Panc1 (cell line): ENCODE measurements at regions not wholly inside any gene's neighbourhood (a gene's known extent, or its start where the extent isn't known, plus 50 kb on each side); places are given as distances from the start of the nearest gene placed in this dataset.

Source experiments
- ATAC-seq: fragments of 200-7000 bp; cut with Tn5 transposase; 2 replicates; pipeline ENCODE4 v1.9.1; 2020; ENCODE audit warnings: mild to moderate bottlenecking, moderate library complexity
- BruUV-seq: library from RNA; stranded (reverse); fragments of 400-500 nt; replicated peaks from 2 replicates; lab custom pipeline; 2021; lab: Mats Ljungman, UMichigan
- CTCF ChIA-PET: fragments of 300-600 bp; sonication (Branson Sonifier 250); formaldehyde crosslinking; loops from one replicate; lab custom pipeline; 2022; ENCODE audit warnings: antibody characterized with exemption; lab: Charles Lee
- POLR2A ChIA-PET: fragments of 300-600 bp; sonication (Branson Sonifier 250); formaldehyde crosslinking; loops from one replicate; lab custom pipeline; 2022; ENCODE audit warnings: antibody characterized with exemption; lab: Charles Lee
- DNase-seq: peaks from one replicate; pipeline ENCODE4 v3.0.0-alpha.2; 2010; ENCODE audit warnings: low read depth, low spot score
- H3K27ac ChIP-seq: 2 replicates; pipeline ENCODE4 v1.5.1; 2011; ENCODE audit warnings: mild to moderate bottlenecking, low read length, inconsistent platforms
- H3K27me3 ChIP-seq: fragments of 200-500 bp; sonication (Bioruptor generic); 2 replicates; pipeline ENCODE4 v1.6.0; 2014; ENCODE audit warnings: low read length, inconsistent platforms; ENCODE audit not compliant: control insufficient read depth, insufficient read depth
- H3K36me3 ChIP-seq: fragments of 200-500 bp; sonication (Bioruptor generic); 2 replicates; pipeline ENCODE4 v1.5.1; 2014; ENCODE audit warnings: inconsistent platforms, mild to moderate bottlenecking, low read length, moderate library complexity; ENCODE audit not compliant: control insufficient read depth, insufficient read depth
- H3K4me1 ChIP-seq: 2 replicates; pipeline ENCODE4 v1.5.1; 2011; ENCODE audit warnings: inconsistent platforms, mild to moderate bottlenecking, low read length, moderate library complexity; ENCODE audit not compliant: control insufficient read depth, insufficient read depth
- H3K4me3 ChIP-seq, 2 experiments: 2 replicates each; pipeline ENCODE4 v1.5.1; 2011 to 2012; ENCODE audit warnings: low read depth in 2 of 2, low read length in 2 of 2, mild to moderate bottlenecking in 2 of 2, inconsistent platforms in 1 of 2, moderate library complexity in 1 of 2
- H3K9me3 ChIP-seq: fragments of 200-500 bp; sonication (Bioruptor generic); 2 replicates; pipeline ENCODE4 v1.5.1; 2014; ENCODE audit warnings: low read depth, mild to moderate bottlenecking, inconsistent platforms, low read length, moderate library complexity; ENCODE audit not compliant: control insufficient read depth, insufficient read depth
- CTCF ChIP-seq: fragments of 450-650 bp; IDR thresholded peaks from 2 replicates; pipeline ENCODE4 v1.5.1; 2017; ENCODE audit warnings: mild to moderate bottlenecking
- POLR2AphosphoS5 ChIP-seq: IDR thresholded peaks from 2 replicates; pipeline ENCODE4 v1.6.1; 2012; ENCODE audit warnings: mild to moderate bottlenecking, low read depth, low read length, moderate library complexity
- REST ChIP-seq, 2 experiments: IDR thresholded peaks; 2 replicates each; pipeline ENCODE4 v1.6.1; 2011 to 2012; ENCODE audit warnings: low read depth in 2 of 2, control low read depth in 1 of 2, low read length in 1 of 2, mild to moderate bottlenecking in 1 of 2, moderate library complexity in 1 of 2; ENCODE audit not compliant: insufficient read depth in 1 of 2
- SIN3A ChIP-seq: IDR thresholded peaks from 2 replicates; pipeline ENCODE4 v1.6.1; 2012; ENCODE audit warnings: low read depth, mild to moderate bottlenecking, low read length, moderate library complexity, borderline replicate concordance; ENCODE audit not compliant: insufficient read depth
- TCF7L2 ChIP-seq: IDR thresholded peaks from 2 replicates; pipeline ENCODE4 v1.6.1; 2011; ENCODE audit warnings: mild to moderate bottlenecking, low read depth, low read length, inconsistent platforms
- in situ Hi-C: cut with HindIII; loops from 2 replicates; pipeline ENCODE4 v1.10.0; 2016; ENCODE audit warnings: low sequenced_read_pairs, low pct_unique_long_range_greater_than_20kb
- intact Hi-C: fragments of 100-400 bp; cut with micrococcal nuclease; formaldehyde crosslinking; loops from one replicate; pipeline ENCODE4 v1.10.0; 2022; ENCODE audit not compliant: unreplicated experiment

DNA sequence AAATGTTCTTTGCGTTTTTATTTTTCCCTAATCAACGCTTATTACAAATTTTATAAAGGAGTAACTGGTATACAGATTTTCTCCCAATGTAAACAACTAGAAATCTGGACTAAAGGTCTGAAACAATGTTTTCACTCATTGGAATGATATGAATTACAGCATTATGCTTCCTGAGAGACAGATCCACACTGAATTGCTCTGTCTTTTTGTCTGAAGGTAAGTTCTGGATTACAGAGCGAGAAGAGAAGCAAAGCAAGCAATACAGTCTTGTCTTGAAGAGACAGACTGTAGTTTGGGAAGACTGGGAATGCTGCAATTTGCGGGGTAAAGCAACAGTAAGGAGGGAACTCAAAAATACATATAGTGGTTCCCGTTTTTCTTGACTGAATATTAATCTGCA, 262.2 kb upstream of the PABPC4L start:
- TF ChIP-seq SIN3A (no peak), POLR2AphosphoS5 (no peak), CTCF (no peak), REST (IDR thresholded peaks at IDR 0.05; ENCODE audit: insufficient read depth in 1 of 2, low read depth in 2 of 2, low read length in 1 of 2) (no peak), TCF7L2 (no peak)
- intact Hi-C loops = no loop called here
- no peak for DNase-seq
- no peak for ATAC-seq
- H3K4me3 ChIP-seq = no peak overlapping the region
- BruUV-seq = no TSS peak
- in situ Hi-C loops = no loop called here
- no peak overlapping the region for H3K27ac ChIP-seq
- POLR2A ChIA-PET = no interaction called here
- H3K36me3 ChIP-seq = no peaks in the 10 kb centered on the region
- no peaks in the 10 kb centered on the region for H3K9me3 ChIP-seq
- CTCF ChIA-PET = no interaction called here
- no peaks in the 10 kb centered on the region for H3K27me3 ChIP-seq
- no peaks in the 10 kb centered on the region for H3K4me1 ChIP-seq

DNA sequence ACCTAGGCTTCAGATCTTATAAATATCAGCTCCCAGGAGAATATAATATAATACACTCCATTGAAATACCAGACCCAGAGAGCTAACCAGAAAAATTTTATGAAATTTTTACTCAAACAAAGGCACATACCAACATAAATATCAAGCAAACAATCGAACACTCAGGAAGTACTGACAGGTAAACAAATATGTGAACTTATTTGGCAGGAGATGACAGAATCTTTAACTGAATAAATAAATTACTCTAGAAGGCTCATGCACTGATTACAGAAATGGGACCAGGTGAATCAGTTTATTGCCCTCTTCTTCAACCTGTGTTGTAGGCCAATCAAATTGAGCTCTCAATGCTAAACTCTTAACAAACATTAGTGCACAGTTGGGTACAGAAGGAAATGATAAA, 225.2 kb upstream of the PABPC4L start:
- ATAC-seq (no peak), DNase-seq (no peak)
- H3K9me3 ChIP-seq = no peaks in the 10 kb centered on the region
- no peaks in the 10 kb centered on the region for H3K36me3 ChIP-seq
- H3K27me3 ChIP-seq = no peaks in the 10 kb centered on the region
- POLR2A ChIA-PET = no interaction called here
- intact Hi-C loops = no loop called here
- H3K27ac ChIP-seq = no peak overlapping the region
- in situ Hi-C loops = no loop called here
- TF ChIP-seq POLR2AphosphoS5 = no peak
- TF ChIP-seq REST (IDR thresholded peaks at IDR 0.05; ENCODE audit: insufficient read depth in 1 of 2, low read depth in 2 of 2, low read length in 1 of 2) = no peak
- TF ChIP-seq CTCF = no peak
- TF ChIP-seq SIN3A = no peak
- TF ChIP-seq TCF7L2 = peak; percentile 50; the same call in 1 of the 2 replicates
- CTCF ChIA-PET = no interaction called here
- BruUV-seq = no TSS peak
- no peak overlapping the region for H3K4me3 ChIP-seq
- H3K4me1 ChIP-seq = no peaks in the 10 kb centered on the region
